Middle frontal gyrus (tissue), 1 donor: ENCODE measurements at regions not wholly inside any gene's neighbourhood (a gene's known extent, or its start where the extent isn't known, plus 50 kb on each side); places are given as distances from the start of the nearest gene placed in this dataset.
"Not testable (repeated sequence)": the region's sequence is repeated elsewhere in the genome, so short reads cannot be mapped to it uniquely, and the experiment has no call there.

Source experiments
- DNase-seq: peaks from one replicate; pipeline ENCODE4 v3.0.0-alpha.2; 2015; ENCODE audit warnings: low spot score; ENCODE audit errors: extremely low spot score

DNA sequence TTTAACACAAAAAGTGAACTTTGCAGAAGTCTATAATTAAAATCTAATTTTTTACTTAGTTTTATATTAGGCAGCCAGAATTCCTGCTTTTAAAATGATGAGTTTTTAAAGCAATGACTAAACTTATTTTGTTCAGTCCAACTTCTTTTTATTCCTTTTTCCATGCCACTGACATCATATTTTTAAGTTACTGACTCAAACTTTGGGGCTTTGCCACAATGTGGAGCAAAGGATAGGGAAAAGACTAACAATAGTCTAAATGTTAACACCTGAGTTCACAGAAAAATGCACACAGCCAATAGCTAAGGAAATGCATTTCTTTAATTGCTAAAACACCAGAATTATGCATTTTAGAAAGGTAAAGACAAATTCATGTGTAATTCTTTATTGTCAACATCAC is 647.6 kb upstream of the DPPA4 start:
- DNase-seq = no peak

DNA sequence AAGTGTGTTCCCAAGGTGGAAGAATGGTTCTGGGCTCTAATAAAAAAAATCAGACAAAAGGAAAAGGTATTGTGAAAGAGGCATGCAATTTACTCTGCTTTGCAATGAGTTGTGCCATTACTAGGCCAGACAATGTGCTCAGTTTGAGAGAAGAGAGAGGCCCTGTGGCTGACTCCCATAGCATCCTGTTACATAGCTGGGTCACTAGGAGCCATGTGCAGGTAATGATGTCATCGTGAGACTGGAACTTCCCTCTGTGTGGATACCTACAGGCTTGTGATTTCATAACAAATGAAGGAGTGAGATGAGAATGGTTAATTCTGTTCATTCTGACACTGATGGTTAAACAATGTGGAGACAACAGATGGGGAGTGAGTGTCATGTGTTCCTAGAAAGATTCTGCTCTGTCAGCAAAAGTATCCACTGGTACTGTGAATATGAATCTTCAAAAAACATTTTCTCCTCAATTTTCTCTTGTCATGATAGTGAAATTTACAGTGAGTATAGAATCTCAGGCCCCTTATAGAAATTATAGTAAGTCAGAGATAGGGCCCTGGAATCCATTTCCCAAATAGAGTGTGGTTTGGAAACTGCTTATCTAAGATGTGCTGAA is 648.7 kb upstream of the DPPA4 start:
- no peak for DNase-seq

DNA sequence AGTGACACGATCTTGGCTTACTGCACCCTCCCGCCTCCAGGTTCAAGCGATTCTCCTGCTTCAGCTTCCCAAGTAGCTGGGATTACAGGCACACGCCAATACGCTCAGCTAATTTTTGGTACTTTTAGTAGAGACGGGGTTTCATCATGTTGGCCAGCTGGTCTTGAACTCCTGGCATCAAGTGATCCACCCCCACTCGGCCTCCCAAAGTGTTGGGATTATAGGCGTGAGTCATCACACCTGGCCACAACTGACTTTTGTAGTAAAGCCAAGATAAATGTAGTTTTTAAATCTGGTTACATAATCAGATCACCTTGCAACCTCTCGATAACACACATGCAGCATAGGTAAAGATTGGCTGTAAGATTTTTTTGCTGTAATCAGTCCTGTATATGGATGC is 657.5 kb upstream of the DPPA4 start:
- no peak for DNase-seq

DNA sequence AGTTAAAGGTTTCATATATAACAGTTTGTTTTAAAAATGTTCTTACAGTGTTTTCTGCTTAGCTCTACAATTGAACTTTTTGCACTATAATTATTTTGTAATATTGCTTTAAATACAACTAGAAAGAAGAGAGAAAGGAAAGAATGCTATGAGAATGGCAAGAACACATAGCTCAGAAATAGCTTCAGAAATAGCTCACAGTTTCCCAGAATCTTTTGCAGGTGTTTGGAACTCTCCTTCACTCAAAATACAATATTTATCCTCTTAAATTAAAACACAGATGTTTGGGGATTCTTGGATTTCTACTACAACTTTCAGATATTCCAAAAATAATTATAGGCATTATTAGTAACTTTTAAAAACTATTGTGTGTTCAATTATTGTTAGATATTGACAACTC is 658.0 kb upstream of the DPPA4 start:
- DNase-seq = no peak

DNA sequence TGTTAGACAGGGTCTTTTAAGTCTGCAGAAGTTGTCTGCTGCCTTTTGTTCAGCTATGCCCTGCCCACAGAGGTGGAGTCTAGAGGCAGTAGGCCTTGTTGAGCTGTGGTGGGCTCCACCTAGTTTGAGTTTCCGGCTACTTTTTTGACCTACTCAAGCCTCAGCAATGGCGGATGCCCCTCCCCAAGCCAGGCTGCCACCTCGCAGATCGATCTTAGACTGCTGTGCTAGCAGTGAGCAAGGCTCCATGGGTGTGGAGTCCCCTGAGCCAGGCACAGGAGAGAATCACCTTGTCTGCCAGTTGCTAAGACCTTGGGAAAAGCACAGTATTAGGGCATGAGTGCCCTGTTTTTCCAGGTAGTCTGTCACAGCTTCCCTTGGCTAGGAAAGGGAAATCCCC is 664.6 kb upstream of the DPPA4 start:
- not testable (repeated sequence) for DNase-seq

DNA sequence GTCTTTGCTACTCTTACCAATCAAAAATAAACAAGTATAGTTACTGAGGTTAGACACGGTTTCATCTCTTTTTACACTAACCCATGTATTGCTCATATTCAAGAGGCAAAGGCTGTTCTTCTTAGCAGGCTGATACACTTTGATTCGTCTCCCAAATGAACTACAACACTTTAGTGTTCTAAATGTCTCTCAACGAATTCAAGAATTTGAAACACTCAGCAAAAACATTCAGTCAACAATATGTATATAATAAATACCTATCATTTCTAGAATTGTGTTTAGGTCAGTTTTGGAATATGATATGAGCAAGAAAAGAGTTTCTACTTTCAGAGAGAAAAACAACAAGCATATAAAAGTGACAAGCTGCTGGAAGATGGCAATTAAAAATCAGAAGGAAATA is 669.6 kb upstream of the DPPA4 start:
- no peak for DNase-seq

DNA sequence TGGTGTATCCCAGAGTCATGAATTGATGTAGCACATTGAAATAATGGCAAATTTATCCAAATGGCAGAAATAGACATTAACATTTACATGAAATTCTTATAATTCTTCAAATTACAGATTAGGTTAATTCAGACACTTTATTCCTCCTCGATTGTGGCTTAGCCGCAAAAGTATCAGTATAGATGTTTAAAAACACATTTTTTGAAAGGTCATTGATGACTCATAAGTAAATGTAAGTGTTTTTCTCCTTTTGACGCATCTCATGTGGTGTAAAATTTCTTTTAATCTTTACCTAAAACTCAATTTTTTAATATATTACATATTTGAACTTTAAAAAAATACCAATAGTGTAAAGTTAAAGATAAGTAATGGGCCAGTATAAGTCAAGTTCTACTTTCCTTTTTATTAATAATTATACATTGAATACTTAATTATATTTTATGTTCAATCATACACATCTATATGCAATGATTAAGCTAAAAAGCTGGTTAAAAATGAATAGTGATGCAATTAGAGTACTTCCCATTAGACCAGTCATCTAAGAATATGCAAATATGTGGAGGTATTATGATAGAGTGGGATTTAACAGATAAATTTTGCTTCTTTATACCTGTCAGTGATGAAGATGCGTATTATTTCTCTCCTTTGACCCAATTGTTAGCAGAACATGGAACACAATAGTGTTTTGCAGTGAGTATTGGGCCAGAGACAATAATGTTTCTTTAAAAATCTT is 678.1 kb upstream of the DPPA4 start:
- DNase-seq = no peak

DNA sequence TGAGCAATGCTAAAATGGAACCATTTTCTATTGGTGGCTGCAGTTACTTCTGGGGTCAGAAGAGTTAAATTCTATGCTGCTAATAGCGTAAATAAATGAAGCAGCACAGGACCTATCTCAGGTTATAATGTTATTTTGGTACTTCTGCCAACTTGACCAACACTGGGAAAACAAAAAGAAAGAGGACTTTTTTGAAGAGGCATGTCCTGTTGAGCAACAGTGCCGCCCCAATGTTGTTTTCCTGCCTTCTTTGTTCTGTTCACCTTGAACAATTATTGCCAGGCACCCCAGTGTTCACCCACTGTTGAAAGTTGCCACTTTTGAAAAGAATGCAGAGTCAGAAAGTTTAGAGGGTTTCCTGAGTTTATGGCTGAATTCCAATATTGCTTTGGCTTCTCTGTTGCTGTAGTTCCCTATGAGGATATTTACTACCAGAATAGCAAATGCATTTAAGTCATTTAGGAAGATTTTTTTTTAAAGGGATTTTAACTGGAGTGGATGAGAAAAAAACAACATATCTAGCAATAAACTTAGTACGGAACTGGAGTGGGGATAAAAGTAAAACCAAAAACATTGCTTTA is 679.0 kb upstream of the DPPA4 start:
- DNase-seq = no peak

DNA sequence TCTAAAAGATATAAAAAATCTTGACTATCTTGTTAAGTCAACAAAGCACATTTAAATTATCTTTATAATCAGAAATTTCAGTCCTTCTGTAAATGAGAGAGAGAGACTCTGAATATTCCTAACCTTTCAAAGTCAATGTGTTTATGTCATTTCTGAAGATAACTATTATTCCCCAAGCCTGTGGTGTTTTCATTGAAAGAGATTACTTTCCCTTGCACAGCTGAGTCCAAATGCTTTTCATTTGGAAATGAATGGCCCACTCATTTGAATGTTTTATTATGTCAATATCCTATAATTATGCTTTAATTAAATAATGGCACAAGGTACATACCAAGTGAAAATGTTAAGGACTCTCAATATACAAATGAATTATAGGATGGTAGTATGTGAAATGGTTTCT is 680.0 kb upstream of the DPPA4 start:
- DNase-seq = no peak

DNA sequence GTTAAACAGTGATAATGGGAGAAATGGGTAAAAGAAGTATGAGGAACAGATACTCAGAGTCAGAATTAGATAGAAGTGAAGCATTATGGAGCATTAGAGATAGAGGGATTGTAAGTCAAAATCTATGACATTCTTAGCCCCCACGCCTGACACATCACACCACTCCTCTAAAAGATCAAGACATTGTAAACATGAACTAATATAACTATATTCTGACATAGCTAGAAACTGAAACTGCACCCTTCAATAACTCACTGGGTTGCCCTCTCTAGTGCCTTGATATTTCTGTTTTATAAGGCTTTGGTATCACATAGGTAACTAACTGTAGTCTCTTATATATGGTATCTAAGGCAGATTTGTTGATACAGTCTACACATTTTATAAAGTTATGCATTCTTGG is 684.3 kb upstream of the DPPA4 start:
- DNase-seq = no peak

DNA sequence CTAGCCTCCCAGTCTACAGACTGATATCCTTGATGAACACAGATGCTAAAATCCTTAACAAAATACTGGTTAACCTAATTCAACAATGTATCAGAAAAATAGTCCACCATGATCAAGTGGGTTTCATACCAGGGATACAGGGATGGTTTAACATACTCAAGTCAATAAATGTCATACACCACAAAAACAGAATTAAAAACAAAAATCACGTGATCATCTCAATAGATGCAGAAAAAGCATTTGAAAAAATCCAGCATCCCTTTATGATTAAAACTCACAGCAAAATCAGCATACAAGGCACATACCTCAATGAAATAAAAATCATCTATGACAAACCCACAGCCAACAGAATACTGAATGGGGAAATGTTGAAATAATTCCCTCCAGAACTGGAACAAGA is 685.7 kb upstream of the DPPA4 start:
- DNase-seq = not testable (repeated sequence)

DNA sequence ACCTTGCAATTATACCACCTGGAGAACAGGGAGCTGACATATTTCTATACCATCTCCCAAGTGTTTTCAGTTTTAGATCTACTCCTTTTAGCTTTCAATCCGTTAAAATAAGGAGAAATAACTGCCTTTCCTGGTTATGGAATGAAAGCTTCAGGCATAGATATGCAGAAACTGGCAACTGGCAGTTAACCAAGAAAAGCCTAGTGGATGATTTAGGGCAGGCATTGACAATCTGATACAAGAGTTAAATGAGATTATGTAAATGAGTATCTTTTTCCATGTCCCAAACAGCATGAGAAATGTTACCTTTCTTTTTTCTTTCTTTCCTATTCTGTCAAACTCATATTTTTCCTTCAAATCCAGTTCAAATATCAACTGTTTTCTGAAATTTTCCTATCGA is 689.1 kb upstream of the DPPA4 start:
- DNase-seq = no peak

DNA sequence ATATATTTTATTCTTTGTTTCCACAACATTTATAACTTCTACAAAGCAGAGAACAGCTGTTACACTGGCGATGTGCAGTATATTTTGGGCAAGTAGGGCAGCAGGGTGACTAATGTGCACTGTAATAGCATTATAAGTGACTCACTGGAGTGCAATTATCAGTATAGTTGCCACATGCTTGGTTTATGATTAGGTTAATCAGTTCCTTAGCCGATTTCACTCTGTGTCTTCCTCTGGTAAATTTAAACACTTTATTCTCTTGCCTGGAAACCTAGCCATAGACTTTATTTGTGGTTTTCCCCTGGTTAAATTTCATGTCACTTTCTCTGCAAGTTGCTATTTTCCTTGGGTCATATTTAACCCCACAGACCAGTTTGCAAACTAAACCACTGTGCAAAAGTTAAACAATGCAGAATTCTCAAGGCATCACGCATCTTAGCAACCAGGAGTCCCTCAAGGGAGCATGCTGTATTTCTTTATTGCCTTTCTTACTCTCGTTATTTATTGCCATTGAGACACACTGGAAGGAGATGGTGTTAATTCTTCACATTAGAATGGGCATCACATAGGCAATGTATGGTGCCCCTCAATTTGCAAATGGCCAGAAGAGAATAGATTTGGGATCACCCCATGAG is 690.2 kb upstream of the DPPA4 start:
- no peak for DNase-seq

DNA sequence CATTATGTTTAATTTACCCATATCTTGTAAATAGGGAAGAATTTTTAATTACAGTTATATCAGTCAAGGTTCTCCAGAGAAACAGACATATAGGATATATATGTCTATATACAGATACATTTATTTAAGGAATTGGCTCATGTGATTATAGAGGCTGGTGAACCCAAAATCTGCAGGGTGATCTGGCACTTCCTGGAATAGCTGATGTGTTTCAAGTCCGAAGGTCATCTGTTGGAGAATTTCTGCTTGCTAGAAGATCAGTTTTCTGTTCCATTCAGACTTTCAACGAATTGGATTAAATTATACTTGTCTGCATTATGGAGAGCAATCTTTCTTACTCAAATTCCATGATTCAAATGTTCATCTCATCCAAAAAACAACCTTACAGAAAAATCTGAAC is 694.6 kb upstream of the DPPA4 start:
- no peak for DNase-seq

DNA sequence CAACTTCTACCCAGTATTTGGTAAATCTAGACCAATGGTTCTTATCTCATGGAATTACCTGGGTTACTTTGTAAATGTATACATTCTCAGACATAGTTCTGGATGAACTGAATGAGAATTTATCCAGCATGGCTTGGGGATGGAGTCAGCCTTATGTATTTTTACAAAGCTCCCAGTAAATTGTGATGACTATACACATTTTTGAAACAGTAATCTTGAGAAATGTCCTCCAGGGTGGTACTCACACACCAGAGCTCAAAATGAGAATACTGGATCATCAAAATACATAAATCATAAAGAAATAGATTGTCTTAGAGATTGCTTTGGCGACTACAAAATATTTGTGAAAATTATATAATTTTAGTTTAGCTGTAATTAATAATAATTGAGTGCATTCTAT is 722.1 kb upstream of the DPPA4 start:
- no peak for DNase-seq

DNA sequence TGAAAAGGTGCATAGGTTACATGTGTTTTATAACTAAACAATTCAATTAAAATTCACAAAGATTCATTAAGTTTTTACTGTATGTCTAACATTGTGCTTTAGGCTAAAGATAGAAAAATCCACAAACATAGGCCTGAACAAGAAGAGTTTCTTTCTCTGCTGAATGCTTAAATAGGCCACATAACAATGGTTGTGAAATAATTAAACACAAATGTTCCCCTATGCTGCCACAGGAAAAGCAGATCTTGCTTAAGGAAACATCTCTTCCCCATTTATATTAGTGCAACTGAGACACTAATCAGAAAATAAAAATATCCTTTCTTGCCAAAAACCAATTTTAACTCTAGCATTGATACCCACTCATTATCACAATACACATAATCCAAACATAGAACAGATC is 725.4 kb upstream of the DPPA4 start:
- no peak for DNase-seq

DNA sequence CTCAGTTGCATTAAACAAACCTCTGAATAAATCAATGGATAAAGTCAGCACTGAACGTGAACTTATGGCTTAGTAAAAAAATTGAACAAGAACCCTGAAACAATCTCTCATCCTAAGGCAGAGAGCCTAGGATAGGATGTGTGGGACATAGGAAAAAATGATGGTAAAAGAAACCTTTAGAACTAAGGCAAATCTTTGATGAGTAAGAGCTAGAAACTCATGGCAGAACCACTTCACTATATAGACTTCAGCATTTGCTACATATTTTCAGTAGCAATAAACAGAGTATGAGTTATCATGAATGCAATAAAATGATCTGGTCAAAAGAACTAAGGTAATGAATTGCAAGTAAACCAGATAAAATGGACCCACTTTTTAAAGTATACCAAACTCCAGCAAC is 725.8 kb upstream of the DPPA4 start:
- DNase-seq = no peak

DNA sequence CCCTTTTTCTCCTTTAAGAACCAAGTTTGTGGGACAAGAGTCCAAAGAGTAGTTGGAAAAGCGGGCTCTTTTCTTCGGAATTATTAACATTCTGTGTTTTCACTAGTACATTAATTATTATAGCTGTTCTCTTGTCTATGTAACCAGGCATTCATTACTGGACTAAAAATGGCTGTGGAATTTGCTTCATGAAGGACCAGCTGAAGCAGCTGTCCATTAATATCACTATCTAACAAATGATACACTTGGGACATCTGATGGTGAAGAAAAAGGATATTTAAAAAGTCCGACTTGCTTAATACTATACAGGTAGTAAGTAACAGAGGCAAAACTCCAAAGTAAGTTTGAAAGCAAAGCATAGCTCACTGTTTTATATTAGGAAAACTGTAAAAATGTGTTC is 728.9 kb upstream of the DPPA4 start:
- no peak for DNase-seq

DNA sequence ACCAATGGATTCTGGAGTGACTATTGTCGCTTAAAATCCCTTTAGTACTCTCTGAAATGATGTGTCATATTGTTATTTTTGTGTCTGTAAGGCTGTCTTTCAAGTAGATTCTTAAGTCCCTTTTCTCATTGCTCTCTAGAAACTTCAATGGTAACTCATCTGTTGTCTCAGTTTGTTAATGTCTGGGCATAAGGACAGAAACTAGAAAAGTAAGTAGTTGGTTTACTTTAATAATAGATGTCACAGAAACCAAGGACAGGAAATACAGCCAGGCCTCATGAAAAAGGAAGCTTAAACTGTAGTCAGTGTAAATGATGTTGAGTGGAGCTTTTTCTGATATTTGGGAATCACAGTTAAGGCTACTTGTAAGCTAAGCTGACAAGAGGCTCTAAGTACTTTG is 730.2 kb upstream of the DPPA4 start:
- no peak for DNase-seq

DNA sequence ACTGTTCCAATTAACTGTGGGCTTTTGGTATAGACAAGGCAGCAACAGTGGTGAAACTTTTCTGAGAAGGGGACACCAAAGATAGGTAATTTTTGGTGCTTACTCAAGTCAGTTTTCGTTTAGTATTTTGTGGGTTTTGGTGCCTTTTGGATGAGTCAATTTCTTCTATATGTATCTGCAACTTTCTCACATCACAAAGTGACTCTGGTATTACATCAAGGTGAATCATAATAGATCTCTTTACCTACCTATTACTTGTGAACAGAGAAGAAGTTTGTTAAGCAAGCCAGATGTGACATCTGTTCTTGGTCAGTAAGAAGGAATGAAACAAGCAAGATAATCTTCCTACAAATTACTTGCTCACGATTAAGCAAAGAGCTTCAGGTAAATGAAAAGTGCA is 732.4 kb upstream of the DPPA4 start:
- DNase-seq = no peak

DNA sequence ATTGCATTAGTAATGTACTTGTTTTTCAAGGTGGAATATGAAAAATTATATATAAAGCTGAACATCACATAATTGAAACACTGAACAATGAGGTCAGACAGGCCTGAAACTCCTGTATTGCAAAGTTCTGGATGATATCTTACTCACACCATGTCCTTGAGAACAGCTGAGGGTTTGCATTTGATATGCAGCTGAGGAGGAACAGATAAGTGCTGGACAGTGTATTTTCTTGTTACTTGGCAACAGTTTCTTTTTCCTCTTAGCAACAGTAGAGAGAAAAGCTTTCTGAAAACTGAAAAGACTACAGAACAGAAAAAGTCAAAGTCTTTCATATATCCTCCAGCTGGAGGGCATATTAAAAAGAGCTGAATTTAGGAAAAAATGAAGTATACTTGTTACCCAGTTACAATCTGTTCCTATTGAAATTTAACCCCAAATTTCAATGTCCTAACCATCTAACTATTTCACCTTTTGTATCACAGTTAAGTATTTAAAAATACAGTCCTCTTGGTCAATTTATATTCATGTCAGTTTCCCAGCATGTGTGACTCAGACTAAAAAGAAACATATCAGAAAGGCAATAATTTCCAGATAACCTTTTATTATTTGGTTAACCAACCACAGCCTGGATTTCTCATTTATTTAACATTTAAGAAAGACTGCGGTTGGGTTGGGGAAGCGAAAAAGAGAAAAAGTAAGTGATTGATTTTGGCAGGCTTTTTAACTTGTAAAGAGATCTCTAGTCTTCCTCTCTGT is 733.0 kb upstream of the DPPA4 start:
- no peak for DNase-seq

DNA sequence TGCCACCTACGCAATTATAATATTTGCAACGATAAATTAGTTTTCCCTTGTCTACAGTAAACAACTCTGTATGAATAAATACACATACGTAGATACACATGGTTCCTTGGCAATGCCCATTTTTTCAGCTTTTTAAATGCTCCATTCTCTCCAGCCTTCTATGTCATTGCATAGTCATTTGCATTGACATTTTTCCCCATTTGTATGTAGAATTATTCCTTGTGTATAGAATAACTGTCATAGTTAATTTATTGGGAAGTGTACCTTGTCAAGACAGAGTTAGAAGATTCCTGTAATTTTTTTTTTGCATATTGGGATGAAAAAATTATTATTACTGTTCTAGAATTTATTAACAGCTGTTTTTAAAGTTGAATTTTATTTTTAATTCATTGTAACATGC is 736.7 kb upstream of the DPPA4 start:
- no peak for DNase-seq
